ENCODE measurements at regions not wholly inside any gene's neighbourhood (a gene's known extent, or its start where the extent isn't known, plus 50 kb on each side); places are given as distances from the start of the nearest gene placed in this dataset.

DNA sequence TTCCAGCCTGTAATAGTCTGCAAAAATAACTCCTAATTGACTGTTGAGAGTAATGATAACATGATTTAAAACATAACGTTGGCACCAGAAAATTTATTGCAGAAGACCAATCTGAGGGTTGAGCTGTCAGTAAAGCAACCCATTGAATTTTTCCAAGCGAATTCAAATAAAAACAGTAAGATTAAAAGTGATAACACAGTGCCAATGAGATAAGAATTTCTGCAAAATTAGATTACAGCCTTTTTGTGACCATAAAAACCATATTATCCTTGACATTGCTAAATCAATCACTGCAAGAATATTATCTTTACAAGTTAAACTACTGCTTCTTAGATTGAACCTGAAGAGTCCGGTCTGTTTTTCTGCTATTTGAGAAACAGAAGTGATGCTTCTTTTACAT is 341.4 kb downstream of the CDH11 start (continued):
- TF ChIP-seq MLLT1 (IDR thresholded peaks at IDR 0.05): no peak
- TF ChIP-seq IKZF2 (IDR thresholded peaks at IDR 0.05): no peak
- TF ChIP-seq, protein P1, sequence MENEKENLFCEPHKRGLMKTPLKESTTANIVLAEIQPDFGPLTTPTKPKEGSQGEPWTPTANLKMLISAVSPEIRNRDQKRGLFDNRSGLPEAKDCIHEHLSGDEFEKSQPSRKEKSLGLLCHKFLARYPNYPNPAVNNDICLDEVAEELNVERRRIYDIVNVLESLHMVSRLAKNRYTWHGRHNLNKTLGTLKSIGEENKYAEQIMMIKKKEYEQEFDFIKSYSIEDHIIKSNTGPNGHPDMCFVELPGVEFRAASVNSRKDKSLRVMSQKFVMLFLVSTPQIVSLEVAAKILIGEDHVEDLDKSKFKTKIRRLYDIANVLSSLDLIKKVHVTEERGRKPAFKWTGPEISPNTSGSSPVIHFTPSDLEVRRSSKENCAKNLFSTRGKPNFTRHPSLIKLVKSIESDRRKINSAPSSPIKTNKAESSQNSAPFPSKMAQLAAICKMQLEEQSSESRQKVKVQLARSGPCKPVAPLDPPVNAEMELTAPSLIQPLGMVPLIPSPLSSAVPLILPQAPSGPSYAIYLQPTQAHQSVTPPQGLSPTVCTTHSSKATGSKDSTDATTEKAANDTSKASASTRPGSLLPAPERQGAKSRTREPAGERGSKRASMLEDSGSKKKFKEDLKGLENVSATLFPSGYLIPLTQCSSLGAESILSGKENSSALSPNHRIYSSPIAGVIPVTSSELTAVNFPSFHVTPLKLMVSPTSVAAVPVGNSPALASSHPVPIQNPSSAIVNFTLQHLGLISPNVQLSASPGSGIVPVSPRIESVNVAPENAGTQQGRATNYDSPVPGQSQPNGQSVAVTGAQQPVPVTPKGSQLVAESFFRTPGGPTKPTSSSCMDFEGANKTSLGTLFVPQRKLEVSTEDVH (IDR thresholded peaks at IDR 0.05; ENCODE audit: low read depth, partially characterized antibody): no peak
- no peak for TF ChIP-seq NR2C2 (IDR thresholded peaks at IDR 0.05; ENCODE audit: borderline replicate concordance, control insufficient read depth, insufficient read length, low read depth)

DNA sequence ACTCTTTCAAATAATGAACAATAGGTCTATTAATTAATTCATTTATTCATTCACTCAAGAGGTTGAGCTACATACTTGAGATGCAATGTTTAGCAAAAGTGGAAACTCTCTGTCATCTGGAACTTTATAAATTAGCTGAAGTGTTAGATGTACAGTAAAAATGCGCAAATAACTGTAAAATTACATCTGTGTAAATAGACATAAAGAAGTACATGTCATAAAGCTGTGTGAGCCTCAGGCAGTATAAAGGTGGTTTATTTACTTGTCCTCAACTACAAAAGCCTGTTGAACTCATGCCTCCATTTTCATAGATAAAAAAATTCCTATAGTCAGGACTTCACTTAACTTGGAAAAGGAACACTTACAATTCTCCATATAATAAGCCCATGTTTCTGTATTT is 343.1 kb downstream of the CDH11 start:
- intact Hi-C loops (cut with micrococcal nuclease; ENCODE audit: unreplicated experiment): no loop called here
- DNase-seq (ENCODE audit: low read depth, low spot score) (no peak), ATAC-seq (no peak), FAIRE-seq (no peak)
- Histone ChIP-seq H3K79me2 (ENCODE audit: control insufficient read depth, insufficient read depth, low read length) (no peaks in the 10 kb centered on the region), H3K36me3 (ENCODE audit: control insufficient read depth in 2 of 2, insufficient read depth in 2 of 2, low read length in 1 of 2) (no peaks in the 10 kb centered on the region), H3K4me1 (ENCODE audit: control insufficient read depth, insufficient read depth, low read length) (no peaks in the 10 kb centered on the region), H3K9me3 (replicated peaks; ENCODE audit: control insufficient read depth, insufficient read depth, low read length) (no peaks in the 10 kb centered on the region), H3K4me3 (no peak overlapping the region), H3K27me3 (replicated peaks in 1 of 2; ENCODE audit: control insufficient read depth in 2 of 2, insufficient read depth in 2 of 2, low read length in 1 of 2) (no peaks in the 10 kb centered on the region), H2AFZ (ENCODE audit: control insufficient read depth, low read depth, low read length) (no peak overlapping the region), H4K20me1 (ENCODE audit: control insufficient read depth, insufficient read depth) (no peaks in the 10 kb centered on the region), H3K9ac (ENCODE audit: control insufficient read depth, insufficient read depth, low read length) (no peak overlapping the region), H3K4me2 (ENCODE audit: control insufficient read depth, insufficient read depth) (no peak overlapping the region), H3K27ac (ENCODE audit: control insufficient read depth, insufficient read depth) (no peak overlapping the region)
- in situ Hi-C loops (cut with MboI): no loop called here
- ChIA-PET CTCF (no interaction called here), RAD21 (ENCODE audit: unreplicated experiment) (no interaction called here), SMC1A (ENCODE audit: uncharacterized antibody, unreplicated experiment) (no interaction called here), POLR2A (no interaction called here)
- no peak for TF ChIP-seq ATF7 (IDR thresholded peaks at IDR 0.05; ENCODE audit: low read depth)
- TF ChIP-seq RAD21 (IDR thresholded peaks at IDR 0.05; ENCODE audit: insufficient read depth, low read depth, low read length): no peak
- TF ChIP-seq ZNF217 (IDR thresholded peaks at IDR 0.05): no peak
- no peak for TF ChIP-seq HDAC6 (IDR thresholded peaks at IDR 0.05; ENCODE audit: unreplicated experiment)
- no peak for TF ChIP-seq PBX3 (IDR thresholded peaks at IDR 0.05; ENCODE audit: insufficient replicate concordance, low read depth, low read length)
- TF ChIP-seq SIX5 (IDR thresholded peaks at IDR 0.05; ENCODE audit: low read depth, low read length, severe bottlenecking): no peak
- no peak for TF ChIP-seq IKZF2 (IDR thresholded peaks at IDR 0.05)
- no peak for TF ChIP-seq HDAC2 (IDR thresholded peaks at IDR 0.05)
- no TSS peak for BruUV-seq (replicated peaks)
- WGBS (ENCODE audit: insufficient coverage, insufficient replicate concordance, low lambda C conversion rate, missing lambda C conversion rate): 0% methylated on average over 1 of the region's 1 CpG
